Lower leg skin (tissue), 3 donors: ENCODE measurements at regions not wholly inside any gene's neighbourhood (a gene's known extent, or its start where the extent isn't known, plus 50 kb on each side); places are given as distances from the start of the nearest gene placed in this dataset.

ENCODE experiments used
- CTCF ChIP-seq, 3 donors: fragments of 450-650 bp; IDR thresholded peaks; one replicate each; pipeline ENCODE4 v1.5.1; 2016; ENCODE audit warnings: antibody characterized with exemption in 3 of 3, mild to moderate bottlenecking in 3 of 3, moderate library complexity in 2 of 3
- POLR2A ChIP-seq, 2 donors: fragments of 450-650 bp; IDR thresholded peaks; one replicate each; pipeline ENCODE4 v1.6.1; 2016 to 2017; ENCODE audit warnings: antibody characterized with exemption in 2 of 2, mild to moderate bottlenecking in 1 of 2, moderate library complexity in 1 of 2

GRCh38 chr6:56865081-56865875, 89.6 kb upstream of the BEND6 start:
- TF ChIP-seq CTCF (IDR thresholded peaks at IDR 0.05) (no peak), POLR2A (IDR thresholded peaks at IDR 0.05) (no peak)
